NCI-H2196 (cell line): ENCODE measurements at regions not wholly inside any gene's neighbourhood (a gene's known extent, or its start where the extent isn't known, plus 50 kb on each side); places are given as distances from the start of the nearest gene placed in this dataset.

Source experiments
- DNase-seq: peaks from one replicate; lab custom pipeline; 2025; ENCODE audit not compliant: unreplicated experiment; lab: John Stamatoyannopoulos, UW

GRCh38 chr5:74918232-74918669, 52.1 kb upstream of the FAM169A start:
- no peak for DNase-seq

DNA sequence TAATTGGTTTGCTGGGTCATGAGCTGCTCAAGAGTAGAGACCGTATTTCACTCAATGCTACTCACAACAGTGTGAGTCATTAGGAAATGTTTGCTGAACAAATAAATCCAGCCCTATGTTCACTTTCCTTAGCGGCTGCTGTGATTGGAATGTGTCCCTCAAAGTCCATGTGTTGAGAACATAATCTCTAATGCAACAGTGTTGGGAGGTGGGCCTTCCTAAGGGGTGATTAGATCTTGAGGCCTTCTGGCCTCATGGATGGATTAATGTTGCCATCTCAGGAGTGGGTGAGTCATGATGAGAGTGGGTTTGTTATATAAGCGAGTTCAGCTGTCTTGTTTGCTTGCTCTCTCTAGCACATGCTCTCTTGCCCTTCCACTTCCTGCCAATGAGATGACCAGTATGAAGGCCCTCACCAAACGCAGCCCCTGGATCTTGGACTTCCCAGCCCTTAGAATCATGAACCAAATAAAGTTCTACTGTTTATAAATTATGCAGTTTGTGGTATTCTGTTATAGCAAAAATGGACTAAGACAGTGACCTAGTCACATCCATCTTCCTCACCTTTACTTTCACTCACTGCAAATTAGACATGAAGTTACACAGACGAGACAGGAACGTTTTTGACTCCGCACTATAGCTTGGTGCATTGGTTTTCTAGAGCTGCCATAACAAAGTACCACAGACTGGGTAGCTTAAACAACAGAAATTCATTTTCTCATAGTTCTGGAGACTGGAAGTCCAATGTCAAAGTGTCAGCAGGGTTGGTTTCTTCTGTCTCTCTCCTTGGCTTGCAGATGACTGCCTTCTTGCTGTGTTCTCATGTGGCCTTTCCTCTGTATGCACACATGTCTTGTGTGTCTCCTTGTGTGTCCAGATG, 50.9 kb upstream of the FAM169A start:
- DNase-seq = no peak
